GM18508 (cell line): ENCODE measurements at regions not wholly inside any gene's neighbourhood (a gene's known extent, or its start where the extent isn't known, plus 50 kb on each side); places are given as distances from the start of the nearest gene placed in this dataset.
"Not testable (repeated sequence)": the region's sequence is repeated elsewhere in the genome, so short reads cannot be mapped to it uniquely, and the experiment has no call there.

ENCODE experiments used
- ATAC-seq: cut with Tn5 transposase; IDR thresholded peaks from one replicate; pipeline ENCODE4 v1.9.1; 2021; ENCODE audit warnings: moderate number of reproducible peaks; ENCODE audit not compliant: insufficient read depth, unreplicated experiment

DNA sequence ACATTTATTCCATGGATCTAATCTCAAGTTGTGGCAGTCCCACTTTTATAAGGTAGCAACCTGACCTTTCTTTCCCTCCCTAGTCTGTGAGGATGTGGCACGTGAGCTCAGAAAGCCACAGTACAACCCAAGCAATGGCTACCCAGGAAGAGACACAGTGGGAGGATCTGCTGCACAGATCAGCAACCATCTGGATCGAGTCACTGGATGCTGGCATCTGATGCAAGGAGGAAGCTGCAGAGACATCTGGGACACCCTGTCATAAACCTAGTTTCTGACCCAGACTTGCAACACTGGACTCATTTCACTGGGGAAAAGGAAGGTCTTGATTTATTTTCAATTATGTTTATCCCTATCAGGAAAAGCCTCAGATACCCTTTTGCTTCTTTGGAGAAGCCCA, 327.1 kb downstream of the PAPSS1 start:
- no peak for ATAC-seq

DNA sequence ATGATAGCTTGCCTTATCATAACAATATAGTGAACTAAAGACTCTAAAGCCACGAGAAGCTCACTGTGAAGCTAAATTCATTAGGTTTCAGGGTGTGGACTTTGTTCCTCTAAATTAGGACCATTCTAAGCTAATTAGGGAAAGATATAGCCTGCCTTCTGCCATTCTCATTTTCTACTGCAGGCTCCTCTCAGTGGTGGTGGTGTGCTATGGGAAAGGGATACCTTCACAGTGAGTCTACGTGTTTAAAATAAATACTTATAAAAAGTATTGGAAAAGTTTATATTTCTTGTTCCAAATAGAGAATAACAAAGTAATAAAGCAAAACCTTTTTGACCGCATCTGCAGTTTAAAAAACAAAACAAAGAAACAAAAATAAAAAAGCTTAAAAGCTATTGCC, 327.7 kb downstream of the PAPSS1 start:
- no peak for ATAC-seq

DNA sequence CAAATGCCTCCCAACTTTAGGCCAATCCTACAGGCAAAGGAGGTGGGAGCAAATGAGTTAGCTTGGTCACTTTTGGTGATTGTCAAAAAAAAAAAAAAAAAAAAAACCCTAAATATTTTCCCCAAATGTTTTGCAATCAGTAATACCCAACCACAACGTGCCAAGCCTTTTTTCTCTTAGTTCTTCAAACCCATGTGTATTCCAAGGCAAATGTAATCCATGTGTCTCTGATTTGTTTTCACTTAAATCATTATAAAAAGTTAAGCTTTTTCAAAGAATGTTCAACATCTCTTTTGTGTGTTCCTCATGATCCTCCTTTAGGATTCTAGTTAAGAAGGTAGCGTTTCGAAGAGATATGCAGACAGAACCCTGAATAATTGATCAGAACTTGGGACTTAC, 328.4 kb downstream of the PAPSS1 start:
- no peak for ATAC-seq

DNA sequence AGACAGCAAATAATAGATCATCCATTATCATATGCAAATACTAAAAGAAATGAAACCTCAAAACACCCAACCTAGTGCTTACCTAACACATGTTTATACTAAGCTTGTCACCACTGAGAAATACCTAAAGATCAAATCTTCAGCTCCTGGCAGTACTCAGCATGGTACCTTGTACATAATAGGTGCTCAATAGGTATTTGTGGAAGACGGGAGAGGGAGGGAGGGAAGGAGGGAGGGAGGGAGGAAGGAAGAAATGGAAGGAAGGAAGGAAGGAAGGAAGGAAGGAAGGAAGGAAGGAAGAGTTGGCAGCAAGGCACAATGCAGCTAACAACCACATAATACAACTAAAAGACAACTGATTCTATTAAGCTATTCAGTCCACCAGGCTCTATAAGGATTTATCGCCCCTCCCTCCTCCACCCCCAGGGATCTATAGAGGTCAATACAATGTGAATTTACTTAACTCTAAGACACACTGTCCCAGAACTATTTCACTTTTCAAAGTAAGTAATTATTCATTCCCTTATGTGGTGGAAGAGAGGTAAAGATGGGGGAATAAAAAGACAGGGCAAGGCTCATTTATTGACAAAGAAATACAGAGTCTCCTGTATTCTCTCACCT, 328.9 kb downstream of the PAPSS1 start:
- ATAC-seq = no peak

DNA sequence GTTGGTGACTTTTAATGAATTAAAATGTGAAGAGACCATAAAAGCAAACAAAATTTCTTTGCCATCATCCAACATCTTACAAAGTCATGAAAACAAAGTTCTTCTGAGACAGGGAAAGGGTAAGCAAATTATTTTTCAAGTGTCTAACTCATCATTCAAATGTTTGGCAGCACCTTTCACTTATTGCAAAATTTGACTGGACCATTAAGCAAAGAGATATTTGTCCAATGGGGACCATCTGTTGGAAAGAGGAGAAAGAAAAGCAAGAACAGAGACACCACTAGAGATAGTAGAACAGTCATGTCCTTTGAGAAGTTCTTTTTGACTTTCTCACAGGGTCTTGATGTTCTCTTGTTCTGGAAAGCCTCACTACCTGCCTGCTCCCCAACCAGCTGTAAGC, 330.1 kb downstream of the PAPSS1 start:
- ATAC-seq = no peak

DNA sequence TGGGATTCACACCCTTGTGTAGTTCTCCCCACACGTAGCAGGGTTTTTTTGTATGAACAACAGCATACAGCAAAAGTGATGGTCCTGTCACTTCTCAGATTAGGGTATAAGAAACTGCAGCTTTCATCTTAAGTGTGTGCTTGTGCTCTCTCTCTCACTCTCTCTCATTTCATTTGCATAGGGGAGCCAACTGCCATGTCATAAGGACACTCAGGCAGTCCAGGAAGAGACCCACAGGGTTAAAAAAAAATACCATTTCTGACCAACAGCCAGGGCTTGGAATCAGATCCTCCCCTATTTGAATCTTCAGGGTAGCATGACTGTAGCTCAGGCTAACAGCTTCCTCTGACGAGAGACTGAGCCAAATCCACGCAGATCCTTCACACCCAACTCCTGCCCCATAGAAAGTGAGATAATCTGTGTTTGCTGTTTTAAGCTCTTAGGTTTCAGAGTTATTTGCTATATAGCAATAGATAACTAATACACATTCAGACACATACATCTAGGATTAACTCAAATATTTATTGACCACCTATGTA, 331.2 kb downstream of the PAPSS1 start:
- no peak for ATAC-seq

DNA sequence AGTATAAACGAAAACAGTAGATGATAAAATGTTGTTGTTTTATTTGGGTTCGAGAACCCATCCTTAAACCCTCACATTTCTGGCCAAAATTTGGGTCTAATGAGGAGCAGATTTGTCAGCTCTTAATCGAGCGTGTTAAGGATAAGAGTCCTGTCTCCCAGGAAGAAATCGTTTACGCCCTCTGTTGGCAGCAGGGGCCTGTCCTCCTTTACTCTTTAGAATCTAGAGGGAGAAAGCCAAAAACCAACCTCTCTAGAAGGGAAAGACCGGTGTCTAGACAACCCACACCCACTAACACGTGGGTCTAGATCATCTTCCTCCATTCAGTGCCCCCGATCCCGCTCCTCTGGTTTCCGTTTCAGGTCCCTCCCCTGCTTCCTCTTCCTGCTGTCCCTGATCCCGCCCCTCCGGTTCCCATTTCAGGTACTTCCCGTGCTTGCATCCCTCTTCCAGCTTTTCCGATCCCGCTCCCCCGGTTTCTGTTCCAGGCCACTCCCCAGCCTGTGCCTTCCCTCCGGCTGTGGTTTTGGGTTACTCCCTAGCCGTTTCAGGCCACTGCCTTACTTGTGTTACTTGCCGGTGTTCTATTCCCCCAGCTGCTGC, 339.1 kb downstream of the PAPSS1 start:
- no peak for ATAC-seq

DNA sequence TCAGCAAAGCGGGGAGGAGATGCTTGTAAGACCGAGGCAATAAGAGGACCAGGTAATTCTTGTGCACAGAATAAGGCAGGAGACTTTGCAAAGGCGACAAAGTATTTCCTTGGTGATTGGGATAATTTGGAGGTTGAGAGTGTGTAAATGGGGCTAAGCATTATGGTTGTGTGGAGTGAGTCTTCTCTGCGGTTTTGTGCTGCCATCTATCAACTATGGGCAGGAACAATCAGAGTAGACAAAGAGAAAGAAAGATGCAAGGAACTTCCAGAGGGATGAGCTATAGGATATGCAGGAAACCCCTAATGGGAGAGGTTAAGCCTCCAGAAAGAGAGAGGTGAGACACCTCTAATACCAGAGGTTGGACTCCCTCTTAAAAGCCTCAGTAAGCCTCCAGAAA, 339.8 kb downstream of the PAPSS1 start:
- ATAC-seq = no peak

DNA sequence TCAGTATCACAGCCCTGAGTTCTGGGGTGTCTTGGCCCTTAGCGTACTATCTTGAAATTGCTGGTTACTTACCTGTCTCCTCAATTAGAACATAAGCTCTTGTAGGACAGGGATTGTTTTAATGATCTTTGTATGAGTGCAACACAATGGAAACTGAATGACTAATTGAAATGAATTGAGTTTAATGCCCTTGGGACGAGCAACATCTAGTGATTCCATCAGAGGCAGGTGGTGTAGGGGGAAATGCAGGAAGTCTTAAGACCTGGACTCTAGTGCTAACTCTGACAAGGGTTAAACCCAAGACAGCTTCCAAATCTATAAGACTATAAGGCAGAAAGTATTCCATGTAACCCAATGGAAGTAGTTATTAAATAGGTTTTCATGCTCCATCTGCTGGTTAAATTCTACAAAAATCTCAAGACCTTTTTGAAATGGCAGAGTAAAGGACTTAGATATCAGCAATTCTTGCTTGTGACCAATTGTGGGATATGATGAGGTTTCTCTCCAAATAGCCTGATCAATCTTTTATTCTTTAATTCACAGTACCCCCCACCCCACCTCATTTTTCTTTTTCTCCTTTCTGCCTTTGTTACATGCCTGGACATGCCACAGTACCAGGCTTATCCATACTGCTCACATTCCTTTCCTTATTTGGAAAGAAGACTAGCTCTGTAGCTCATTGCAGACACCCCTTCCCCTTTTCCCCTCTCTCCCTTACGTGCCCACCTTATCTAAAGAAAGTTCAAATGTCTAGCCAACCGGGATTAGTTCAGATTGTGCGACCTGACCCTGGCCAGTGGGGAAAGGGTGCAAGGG, 340.8 kb downstream of the PAPSS1 start:
- no peak for ATAC-seq

DNA sequence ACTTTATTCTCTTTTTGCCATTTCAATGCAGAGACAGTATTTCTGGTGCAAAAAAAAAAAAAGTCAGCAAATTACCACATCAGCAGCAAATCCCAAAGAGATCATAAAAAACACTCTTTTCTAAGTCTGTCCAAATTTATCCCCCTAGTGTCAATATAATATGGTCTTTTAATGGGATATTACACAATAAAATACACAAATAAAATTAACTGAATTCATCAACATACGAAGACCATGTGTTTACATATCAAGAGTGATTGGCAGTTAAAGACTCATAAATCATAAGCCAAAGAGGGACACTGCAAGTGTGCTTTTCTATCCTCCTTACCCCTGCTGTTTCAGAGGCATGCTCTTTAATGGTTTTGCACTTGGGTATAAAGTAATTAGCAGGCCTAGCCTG, 340.2 kb upstream of the DKK2 start:
- ATAC-seq = no peak

DNA sequence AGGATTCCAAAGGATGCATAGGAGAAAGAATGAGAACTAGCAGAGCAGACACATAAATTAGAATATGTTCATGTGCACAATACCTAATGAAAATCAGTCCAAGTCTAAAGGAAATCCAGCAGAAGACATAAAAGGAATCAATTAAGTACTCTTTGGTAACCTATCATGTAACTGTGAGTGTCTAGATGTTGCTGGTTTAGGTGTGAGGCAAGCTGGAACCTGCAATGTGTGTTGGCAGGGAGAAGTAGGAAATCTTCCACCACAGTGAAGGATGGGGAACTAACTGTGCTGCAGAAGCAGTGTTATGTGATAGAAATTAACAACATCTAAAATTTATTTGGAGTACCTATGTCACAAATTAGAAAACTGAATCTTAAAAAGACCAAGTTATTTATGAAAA, 330.8 kb upstream of the DKK2 start:
- ATAC-seq = no peak

DNA sequence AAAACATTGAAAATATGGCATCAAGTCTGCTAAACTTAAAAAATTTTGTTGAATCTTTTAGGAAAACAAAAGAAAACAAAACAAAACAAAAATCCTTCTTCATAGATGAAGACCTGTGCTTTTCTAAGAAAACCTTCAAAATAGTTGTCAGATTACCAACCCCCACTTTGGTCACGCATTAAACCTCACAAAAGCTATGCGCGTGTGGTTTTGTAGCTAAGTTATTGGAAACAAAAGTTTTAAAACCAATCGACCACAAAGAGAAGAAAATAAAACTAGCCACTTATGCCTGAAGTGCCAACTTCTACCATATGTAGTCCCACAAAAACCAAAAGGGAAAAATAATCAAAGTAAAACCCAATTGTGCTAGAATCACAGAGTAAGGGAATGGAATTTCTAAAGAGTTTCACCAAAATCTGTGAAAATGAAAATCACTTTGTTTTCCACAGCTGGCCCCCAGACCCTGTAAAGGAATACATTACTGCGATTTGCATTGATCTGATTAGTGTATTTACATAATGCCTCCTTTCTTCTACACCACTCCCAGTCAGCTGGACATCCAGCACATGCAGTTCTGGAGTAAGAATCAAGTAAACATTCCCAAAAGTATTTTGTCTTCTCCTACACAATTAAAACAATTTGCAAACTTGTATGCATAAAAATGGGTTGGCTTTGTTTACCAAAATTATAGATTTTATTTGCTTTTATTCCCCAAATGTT, 330.1 kb upstream of the DKK2 start:
- ATAC-seq = no peak

DNA sequence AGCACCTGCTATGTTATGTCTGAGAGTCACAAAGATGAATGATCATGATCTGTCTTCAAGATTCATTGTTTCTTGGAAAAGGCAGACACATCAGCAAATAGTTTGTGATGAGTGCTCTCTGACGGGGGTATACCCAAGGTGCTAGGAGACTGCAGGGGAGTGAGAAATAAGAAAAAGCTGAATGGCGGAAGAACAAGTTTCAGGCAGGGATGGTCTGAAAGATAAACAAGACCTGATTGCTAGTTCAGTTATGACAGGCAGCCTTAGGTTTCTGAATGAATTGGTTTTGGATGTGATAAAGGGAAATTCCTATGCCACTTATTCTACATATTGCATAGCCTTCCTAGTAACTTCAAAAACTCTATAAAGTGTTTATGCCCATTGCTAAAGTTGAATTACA, 327.0 kb upstream of the DKK2 start:
- ATAC-seq = no peak

DNA sequence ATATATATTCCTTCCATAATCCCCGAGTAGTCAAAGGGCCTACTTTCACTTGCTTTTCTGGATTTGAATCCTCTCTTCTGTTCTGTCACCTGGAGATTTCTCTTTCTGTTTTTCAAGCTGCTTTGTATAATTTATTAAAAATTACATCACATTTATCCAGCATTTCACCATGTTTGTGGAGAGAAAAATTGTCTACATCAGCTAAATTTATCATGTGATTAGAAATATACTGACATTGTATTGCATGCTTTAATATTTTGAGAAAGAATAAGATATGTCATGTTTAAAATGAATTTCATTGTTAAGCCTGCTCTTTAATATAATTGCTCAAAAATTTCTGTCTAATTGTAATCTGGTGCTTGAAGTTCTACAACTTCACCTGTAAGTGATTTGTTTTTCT, 323.1 kb upstream of the DKK2 start:
- no peak for ATAC-seq

DNA sequence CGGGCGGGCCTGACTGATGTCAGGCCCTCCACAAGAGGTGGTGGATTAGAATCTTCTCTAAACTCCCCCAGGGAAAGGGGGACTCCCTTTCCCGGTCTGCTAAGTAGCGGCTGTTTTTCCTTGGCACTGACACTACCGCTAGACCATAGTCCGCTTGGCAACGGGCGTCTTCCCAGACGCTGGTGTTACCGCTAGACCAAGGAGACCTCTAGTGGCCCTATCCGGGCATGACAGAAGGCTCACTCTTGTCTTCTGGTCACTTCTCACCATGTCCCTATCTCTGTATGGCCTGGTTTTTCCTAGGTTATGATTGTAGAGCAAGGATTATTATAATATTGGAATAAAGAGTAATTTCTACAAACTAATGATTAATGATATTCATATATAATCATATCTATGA, 318.2 kb upstream of the DKK2 start:
- ATAC-seq = not testable (repeated sequence)

DNA sequence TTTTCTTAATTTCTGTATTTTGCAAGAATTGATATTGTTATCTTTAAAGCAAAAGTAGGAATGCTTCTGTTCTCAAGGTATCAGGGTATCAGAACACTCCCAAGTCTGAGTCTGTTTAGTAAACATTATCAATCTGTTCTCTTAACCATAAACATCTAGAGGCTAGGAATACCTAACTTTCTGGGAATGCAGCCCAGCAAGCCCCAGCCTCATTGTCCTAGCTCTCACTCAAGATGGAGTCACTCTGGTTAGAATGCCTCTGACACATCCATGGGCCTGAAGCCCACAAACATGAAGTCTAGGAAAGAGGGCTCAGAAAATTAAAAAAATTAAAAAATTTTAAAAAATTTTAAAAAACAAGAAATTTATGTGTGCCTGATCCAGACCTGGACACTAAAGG, 315.1 kb upstream of the DKK2 start:
- no peak for ATAC-seq

DNA sequence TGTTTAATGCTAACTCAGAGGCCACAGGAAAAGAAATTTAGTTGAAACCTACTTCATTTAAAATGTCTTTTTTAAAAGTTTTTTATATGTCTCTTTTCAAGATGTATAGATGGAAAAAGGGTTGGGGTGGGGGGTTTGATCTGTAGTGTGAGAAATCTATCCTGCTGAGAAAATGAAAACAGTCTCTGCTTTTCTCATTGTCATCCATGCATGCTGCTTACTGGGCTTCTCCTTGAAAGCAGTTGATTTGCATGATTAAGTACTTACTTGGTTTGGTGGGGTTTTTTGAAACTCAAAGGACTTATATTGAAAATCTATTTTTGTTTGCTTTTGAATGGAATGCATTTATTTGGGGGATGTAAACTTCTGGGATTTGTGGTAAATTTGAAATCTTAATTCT, 313.6 kb upstream of the DKK2 start:
- no peak for ATAC-seq

DNA sequence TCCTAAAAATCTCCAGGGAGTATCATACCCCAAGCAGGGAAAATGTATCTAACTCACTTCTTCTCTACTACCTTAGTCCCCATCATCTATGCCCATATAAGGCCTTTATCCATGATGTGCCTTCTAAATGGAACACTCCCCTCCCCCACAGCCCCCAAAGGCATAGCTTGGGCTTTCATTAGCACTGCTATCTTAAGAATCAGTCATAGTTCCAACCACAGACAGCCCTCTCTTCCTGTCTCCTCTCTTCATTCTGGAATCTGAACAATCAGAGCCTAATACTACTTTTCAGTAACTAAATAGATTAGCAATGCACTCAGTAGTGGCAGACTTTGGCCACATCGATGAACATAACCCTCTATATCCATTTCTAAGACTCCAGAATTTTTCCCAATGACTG, 313.2 kb upstream of the DKK2 start:
- ATAC-seq = no peak

DNA sequence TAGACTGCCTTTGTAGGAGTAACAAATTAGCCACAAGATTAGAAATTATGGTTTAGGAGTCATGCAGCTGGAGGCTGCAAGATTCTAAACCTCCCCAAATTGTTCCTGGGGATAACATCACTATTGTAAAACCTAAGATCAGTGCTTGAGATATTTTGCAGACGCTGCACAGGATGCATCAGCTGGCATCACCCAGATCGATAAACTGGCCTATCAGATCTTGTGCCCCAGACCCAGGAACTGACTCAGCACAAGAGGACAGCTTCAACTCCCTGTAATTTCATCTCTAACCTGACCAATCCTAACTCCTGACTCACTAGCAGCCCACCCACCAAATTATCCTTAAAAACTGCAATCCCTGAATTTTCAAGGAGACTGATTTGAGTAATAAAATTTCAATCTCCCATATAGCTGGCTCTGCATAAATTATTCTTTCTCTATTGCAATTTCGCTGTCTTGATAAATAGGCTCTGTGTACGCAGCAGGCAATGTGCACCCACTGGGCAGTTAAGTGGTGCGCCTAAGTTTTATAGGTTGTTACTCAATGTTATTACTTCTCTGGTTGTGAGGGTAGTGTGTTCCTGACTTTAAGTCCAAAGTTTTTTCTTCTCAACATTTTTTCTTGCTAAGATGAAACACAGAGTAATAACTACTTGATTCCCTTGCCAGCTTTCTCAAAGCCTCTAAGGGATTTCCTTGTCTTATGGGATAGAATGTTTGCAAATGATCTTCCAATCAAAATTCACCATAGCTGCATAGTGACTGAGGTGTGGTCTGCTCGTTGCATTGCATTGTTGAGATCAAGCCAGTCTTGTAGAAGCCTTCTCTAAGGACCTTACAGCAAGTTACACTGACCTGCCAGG, 312.3 kb upstream of the DKK2 start:
- no peak for ATAC-seq

DNA sequence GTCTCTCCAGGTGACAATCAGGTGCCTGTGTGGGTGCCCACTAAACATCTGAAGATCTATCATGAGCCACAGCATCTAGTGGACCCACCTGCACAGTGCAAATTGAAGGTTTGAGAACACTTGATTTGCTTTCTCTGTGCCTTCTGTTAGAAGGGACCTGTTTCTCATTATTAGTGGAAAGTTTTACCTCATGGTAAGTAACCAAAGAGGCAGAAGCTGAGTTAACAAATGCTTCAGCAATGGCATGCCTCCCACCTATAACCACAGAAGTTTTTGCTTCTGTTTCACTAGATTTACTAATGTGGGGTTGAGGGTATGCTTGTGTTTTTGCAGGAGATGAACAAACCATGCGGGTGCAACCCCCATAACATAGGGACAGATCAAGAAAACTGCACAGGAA, 297.4 kb upstream of the DKK2 start:
- ATAC-seq = no peak
